Skeletal muscle cell (primary cell): ENCODE measurements at regions not wholly inside any gene's neighbourhood (a gene's known extent, or its start where the extent isn't known, plus 50 kb on each side); places are given as distances from the start of the nearest gene placed in this dataset.
A peak's percentile ranks its signal among the peaks of the same experiment; 100 is the strongest.

ENCODE experiments used
- DNase-seq: peaks from one replicate; pipeline ENCODE4 v3.0.0-alpha.2; 2010; ENCODE audit warnings: low read depth
- H3K4me3 ChIP-seq: 2 replicates; pipeline ENCODE4 v1.5.1; 2011; ENCODE audit warnings: low read depth, mild to moderate bottlenecking, control low read depth, low read length, moderate library complexity

DNA sequence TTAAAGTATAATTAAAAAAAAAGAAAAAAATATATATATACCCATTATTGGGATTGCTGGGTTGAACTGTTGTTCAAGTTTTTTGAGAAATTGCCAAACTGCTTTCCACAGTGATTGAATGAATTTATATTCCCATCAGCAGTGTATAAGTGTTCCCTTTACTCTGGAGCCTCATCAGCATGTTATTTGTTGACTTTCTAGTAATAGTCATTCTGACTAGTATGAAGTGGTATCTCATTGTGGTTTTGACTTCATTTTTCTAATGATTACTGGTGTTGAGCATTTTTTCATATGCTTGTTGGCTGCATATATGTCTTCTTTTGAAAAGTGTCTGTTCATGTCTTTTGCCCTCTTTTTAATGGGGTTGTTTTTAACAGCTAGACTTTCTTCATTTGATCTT, 1260.8 kb upstream of the GJE1 start:
- H3K4me3 ChIP-seq = no peak overlapping the region
- DNase-seq = peak; percentile 41

DNA sequence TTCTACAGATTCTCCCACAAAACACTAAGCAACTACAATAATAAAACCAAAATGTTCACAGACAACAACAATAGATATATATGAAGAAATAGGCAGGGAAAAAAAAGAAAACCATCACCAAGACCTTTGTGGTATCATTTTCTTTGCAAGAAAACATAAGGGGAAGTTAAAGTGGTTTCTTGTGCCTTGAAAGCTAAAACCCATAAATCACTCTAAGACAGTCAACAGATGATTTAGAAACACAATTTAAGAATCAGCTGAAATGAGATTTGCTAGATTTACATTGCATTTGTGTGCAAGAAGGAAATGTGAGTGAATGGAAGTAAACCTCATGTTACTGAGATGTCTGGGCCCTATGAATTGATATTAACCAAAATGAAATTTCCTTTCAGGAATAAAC, 1265.4 kb upstream of the GJE1 start:
- no peak for DNase-seq
- no peak overlapping the region for H3K4me3 ChIP-seq

DNA sequence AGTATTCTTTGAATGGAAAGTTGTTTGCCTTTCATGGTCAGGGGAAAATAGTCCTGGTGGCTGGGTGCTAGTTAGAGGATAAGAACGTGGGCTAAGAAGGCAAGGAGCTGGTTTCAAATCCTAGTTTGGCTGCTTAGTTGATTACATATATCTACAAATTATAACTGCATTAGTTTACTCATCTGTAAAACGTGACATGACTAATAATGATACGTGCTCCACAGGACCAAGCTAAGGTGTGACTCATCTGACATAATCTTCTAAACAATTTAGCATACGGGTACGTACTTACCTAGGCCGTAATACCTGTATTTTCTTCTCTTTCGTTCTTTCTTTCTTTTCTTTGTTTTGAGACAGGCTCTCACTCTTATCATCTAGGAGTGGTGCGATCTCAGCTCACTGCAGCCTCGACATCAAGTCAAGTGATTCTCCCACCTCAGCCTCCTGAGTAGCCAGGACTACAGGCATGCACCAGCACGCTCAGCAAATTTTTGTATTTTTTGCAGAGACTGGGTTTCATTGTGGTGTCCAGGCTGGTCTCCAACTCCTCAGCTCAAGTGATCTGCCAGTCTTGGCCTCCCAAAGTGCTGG, 1274.2 kb upstream of the GJE1 start:
- DNase-seq = no peak
- H3K4me3 ChIP-seq = no peak overlapping the region

DNA sequence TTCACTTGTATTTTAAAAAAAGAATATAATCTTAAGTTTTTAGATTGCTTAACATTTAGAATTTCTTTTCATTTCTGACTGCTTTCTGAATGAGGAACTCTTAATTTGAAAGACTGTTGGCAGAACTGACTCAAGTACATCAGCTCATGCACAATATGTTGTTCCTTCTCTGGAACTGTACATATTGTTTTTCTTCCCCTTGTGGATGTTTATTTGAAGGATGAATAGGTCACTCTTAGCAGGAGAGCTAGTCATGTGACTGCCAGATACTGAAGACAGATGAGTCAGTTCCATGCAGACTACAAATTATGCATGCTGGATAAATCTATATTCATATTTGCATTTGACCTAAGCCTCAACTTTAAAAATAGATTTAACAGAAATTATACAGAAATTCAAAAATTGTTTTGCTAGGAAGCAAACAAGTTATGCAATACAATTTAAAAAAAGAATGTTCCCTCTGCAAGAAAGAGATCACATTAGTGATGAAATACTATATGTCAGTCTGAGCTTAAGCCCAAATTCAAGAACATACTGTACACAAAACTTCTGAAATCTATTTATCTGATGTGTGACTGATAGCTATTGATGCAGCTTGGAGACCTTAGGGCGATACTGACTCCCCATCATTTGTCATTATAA, 1274.9 kb upstream of the GJE1 start:
- peak; percentile 94 for DNase-seq
- H3K4me3 ChIP-seq = no peak overlapping the region

DNA sequence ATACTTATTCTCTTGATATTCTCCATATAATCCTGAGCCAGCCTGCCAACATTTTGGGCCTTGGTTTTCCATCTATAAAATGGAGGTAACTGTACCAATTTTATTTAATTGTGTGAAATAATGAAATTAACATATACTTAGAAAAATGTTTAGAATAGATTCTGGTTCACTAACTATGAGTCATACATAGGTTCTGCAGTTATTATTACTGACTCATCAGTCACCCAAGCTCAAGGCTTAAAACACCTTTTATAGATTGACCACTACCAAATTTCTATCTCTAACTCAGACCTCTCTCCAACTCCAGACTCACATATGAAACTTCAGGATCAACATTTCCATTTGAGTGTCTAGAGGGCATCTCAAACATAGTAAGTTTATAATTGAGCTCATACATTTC, 1277.2 kb upstream of the GJE1 start:
- no peak overlapping the region for H3K4me3 ChIP-seq
- no peak for DNase-seq

DNA sequence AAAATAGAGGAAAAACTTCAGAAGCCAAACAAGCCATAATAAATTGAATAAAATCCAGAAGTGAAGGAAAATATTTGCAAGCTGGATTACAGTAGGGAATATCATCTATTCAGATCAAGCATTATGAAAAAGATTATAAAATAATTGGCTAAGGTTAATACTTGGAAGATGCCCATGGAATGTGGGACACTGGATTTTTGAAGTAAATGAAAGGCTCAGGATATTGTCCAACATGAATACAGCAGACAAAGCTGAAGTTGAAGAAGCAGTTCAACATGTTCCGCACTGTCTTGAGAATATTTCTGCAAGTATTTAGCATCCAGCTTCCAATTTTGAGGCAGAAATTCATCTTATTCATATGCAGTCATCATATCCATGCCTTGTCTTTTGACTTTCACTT, 1278.4 kb upstream of the GJE1 start:
- no peak for DNase-seq
- no peak overlapping the region for H3K4me3 ChIP-seq

DNA sequence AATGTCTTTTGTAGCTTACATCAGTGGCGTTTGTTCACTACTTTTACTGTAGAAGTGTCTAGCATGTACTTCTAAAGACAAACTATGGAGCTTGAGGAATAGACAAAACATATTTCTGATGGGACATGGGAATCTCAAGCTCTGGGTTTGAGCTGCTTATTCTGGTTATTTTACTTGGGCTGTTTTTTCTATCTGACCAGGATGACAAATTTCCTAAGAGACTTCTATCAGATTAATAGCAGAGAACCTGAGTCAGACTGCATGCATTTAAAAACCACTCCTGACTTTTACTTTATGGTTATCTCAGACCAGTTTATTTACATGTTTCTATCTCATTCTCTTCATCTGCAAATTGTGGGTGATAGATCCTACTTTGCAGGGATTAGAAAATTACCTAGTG, 1282.3 kb upstream of the GJE1 start:
- DNase-seq = peak; percentile 57
- H3K4me3 ChIP-seq = no peak overlapping the region

DNA sequence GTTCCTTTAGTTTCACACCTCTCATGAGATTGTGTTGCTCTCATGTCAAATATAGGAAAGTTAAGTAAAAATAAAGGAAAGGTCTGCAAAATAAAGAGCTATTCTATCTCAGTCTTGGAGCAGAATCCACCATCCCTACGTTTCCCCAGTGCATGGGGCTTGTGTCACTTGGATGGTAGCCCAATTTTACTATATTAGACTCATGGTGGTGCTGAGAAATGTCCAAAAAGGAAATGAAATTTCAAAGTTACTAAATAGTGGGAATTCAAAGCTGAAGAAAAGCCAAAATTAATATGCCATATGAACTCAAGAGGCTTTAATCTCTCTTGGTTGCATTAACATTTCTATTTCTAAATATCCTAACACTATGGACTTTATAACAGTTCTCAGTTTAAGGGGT, 1283.3 kb upstream of the GJE1 start:
- no peak overlapping the region for H3K4me3 ChIP-seq
- no peak for DNase-seq

DNA sequence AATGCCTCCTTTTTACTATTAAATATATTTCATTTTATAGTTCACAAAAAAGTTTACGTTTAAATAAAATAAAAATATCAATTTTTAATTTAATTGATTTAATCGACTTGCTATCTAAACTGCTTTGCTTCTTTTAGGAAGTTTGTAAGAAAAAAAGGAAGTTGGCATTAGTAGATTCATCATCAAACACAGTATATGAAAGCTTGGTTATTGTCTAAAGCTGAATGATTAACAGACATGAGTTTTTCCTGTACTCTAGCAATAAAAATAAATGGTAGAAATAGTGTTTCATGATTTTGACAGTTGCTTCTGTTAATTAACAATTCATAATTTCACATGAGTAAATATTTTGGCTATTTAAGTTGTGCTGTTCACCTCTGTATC, 1285.5 kb upstream of the GJE1 start:
- H3K4me3 ChIP-seq = no peak overlapping the region
- no peak for DNase-seq

DNA sequence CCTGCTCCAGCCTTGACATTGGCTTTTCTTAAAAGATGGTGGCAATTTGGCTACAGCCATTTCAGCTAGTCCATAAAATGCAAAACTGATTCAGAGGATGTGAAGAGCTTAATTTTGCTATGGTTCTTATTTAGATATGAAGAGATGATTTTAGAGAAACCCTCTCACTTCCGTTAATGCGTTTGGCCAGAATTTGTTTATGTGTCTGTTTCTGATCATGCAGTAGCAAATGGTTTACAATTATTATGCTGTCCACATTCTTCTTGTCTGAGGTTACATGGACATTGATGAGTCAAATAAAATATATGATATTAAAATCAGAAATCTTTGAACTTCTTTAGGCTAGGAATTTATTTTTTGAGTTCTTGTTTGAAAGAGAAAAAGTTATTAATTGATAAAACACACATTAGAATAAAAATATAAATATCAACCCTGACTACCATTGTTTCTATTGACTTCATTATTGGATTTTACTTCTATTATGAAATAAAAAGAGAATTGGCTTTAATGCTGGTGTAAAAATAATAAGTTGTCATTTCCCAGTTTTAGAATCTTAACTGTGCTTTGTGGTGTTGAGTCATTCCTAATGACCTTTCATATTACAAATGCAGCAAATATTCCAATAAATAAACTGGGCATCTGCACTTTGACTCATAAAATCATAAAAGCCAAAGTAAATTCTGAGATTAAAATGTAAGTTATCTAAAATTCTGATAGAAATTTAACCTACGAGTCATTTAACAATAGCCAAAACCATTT, 1286.0 kb upstream of the GJE1 start:
- DNase-seq = no peak
- no peak overlapping the region for H3K4me3 ChIP-seq

DNA sequence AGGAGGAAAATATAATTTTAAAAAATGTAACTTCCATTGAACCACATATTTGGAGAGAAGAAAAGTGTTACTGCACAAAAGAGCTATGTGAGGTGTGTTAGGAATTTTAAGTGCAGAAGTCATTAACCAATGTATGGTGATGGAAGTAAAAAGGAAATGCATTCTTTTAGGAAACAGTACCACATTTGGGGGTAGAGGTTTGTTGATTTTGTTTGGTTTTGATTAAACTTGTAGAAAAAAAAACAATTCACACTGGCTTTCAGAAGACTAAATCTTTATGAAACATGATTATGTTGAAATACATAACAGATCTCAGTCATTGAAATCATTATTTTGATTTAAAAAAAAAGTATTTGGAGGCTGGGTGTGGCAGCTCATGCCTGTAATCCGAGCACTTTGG, 1287.0 kb upstream of the GJE1 start:
- no peak overlapping the region for H3K4me3 ChIP-seq
- DNase-seq = no peak

DNA sequence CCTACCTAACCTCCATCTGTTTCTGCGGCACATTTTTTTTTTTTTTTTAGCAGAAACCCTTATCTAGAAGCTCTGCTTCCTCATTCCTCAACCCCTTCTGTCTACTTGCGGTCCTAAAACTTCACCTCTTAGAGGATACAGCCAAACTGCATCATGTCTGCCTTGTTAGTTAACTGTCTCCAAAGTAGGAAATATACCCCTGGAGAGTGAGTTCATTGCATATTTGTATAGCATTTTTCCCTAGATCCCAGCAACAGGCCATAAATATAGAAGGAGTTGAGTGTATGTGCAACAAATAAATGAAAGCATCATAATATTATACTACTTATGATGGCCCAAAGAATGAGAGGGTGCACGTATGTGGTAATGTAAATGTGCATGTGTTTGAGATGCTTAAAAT, 1288.6 kb upstream of the GJE1 start:
- no peak for DNase-seq
- no peak overlapping the region for H3K4me3 ChIP-seq

DNA sequence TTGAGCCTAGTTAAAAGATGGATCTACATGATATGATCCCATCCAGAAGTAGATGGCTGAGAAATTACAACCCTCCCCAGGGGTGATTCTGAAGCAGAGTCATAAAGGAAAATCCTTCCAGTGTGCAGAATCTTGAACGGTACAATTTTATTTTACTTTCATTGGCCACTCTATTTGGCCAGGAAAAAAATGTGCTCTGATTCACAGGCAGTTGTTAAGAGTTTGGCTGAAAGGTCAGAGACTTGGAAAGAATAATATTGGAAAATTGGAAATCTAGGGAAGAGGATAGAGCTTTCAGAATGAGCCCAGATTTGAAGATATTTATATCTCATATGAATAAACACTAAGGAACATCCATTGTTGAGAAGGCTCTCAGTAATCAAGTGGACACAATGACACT, 1299.3 kb upstream of the GJE1 start:
- DNase-seq = no peak
- H3K4me3 ChIP-seq = no peak overlapping the region

DNA sequence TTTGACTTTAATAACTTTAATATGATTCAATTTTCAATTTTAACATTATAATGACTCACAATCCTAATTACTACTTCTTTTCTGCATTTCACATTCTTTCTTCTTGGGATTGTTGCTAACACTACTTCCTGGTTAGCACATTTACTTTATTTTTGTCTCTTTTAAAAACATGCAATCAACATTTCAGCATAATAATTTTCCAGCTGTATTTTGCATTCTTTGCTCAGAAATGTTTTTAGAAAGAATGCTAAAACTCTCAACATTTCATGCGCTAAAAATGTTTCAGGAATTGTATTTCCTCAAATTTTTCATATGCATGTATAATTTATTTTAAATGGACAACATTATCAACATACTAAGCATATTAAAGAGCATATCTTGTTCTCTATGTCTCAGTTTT, 1302.1 kb upstream of the GJE1 start:
- no peak overlapping the region for H3K4me3 ChIP-seq

DNA sequence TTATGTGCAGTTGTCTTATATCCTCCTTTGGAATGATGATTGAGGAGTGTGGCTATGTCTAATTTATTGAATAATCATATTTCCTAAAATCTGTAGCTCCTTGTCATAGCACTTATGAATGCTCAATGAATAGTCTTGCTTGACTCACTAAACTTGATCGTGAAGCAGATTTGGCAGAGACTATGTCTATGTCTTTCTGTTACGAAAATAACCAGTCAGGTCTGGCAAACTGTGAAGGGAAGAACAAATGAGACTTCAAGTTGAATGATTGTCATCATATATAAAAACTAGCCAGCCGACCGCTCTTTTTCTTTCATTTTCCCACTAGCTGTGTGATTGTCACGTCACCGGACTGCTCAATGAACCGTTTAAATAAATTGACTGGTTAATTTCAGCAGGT, 1303.9 kb upstream of the GJE1 start:
- no peak overlapping the region for H3K4me3 ChIP-seq
- DNase-seq = no peak

More for the DNA sequence above, 1302.1 kb upstream of the GJE1 start:
- no peak for DNase-seq

DNA sequence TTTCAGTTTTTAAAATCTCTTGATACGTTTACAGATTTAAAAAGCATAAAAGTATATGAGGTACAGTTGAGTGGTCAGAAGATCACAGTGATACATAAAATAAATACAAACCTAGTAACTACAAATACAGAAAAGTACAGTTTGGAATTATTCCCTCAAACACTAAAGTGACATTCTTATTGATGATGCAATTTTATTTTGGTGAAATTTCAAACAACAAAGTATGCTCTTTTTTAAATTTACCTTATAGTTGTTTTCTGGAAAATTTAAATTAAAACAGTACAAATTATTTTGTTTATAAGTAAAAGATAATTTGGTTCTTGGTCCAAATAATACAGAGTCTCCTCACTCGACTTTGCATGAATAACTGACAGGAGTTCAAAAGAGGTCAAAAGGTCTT, 1305.1 kb upstream of the GJE1 start:
- H3K4me3 ChIP-seq = no peak overlapping the region
- DNase-seq = no peak

DNA sequence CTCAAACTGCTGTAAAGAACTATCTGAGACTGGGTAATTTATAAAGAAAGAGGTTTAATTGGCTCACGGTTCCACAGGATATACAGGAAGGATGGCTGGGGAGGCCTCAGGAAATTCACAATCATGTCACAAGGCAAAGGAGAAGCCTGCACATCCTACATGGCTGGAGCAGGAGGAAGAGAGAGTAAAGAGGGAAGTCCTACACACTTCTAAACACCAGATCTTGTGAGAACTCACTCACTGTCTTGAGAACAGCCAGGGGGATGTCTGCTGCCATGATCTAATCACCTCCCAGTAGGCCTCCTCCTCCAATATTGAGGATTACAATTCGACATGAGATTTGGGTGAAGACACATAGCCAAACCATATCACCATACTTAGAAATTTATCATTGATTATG, 1307.0 kb upstream of the GJE1 start:
- H3K4me3 ChIP-seq = no peak overlapping the region
- no peak for DNase-seq

DNA sequence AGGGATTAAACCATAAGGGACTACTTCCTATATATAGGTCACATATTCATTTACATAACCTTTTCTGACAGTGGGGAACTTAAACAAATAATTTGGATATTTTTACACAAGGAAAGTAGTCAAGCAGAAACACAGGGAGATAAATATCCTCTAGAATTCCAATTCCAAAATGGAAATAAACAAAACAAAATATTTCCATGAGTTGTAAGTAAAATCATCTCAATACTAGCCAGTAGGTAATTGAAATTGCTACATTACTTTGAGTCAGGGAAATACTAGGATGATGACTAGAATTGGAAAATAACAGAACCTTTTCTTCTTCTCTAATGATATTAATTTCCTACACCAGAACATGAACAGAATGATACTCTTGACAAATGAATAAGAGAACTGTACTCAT, 1308.1 kb upstream of the GJE1 start:
- no peak for DNase-seq
- no peak overlapping the region for H3K4me3 ChIP-seq

DNA sequence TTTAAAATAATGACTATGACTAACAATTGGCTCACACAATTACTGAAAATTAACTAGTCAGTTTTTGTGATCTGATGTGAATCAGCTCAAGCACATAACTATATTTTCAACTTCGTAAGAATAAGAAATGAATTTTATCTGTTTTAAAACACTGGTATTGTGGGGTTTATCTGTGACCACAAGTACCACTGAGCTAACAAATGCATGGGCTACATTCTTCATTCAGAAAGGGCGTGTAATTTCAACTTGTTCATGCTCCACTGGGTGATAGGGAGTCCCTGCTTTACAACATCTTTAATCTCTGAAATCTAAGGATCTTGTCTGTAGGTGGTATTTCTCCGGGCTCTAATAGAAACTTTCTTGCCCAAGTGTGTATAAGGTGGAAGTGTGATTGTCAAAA, 1311.5 kb upstream of the GJE1 start:
- DNase-seq = no peak
- no peak overlapping the region for H3K4me3 ChIP-seq

DNA sequence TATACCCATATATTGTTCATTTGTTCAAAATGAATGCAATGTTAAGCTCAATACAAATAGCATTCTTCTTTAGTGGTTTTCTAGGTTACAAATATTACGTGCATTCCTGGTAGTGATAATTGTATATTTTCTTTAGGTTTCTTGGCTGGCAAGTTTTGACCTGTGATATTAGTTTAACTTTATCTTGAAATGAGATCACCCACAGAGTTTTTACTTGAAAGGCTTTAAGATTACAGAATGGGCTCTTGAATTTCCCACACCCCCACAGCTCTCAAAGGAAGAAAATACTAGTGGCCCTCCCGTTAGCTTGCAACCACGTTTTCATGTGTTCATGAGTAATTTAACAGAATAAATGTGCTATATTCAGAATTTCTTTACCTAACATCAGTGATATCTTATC, 1315.5 kb upstream of the GJE1 start:
- DNase-seq = no peak
- H3K4me3 ChIP-seq = no peak overlapping the region

DNA sequence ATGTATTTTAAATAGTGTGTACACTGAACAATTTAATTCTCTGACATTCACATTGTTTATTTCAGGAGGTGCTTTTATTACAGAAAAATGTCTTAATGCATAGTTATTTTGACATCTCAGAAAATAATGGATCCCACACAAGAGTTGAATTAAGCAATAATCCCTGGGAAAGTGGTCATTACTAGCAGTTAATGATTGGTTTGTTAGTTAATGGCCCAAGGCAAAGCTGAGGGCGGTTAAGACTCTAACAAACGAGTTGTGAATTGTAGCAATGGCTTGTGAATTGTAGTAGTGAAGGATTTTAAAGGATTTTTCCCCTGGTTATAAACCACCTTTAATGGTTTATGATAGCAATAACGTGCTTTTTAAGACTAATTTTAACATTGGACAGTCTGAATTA, 1316.0 kb upstream of the GJE1 start:
- DNase-seq = no peak
- H3K4me3 ChIP-seq = no peak overlapping the region
